ENCODE measurements at regions not wholly inside any gene's neighbourhood (a gene's known extent, or its start where the extent isn't known, plus 50 kb on each side); places are given as distances from the start of the nearest gene placed in this dataset.
"Not testable (repeated sequence)": the region's sequence is repeated elsewhere in the genome, so short reads cannot be mapped to it uniquely, and the experiment has no call there.

DNA sequence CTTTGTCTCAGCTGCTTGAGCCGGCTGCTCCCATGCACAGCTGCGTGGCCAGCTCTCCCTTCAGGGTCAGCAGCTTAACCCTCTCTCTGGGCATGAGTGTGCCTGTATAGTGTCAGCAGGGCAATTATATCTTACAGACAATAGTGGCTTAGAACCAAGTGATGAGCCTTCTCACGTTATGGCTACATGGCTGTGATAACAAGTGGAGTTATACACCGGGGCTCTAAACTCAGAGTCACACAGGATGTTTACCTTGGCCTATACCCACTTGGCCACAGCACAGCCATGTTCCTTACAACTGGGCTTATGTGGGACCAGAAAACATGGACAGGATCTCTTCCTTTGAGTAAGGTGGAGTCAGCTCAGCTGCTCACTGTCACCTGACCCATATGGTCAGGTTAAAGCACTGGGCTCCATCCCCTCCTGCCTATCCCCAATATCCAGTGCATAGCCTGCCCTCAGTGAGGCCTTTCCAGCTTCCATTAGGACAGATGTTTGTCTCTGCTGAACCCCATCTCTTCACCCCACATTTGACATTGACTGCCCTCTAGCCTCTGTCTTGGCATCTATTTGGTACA is 294.2 kb upstream of the NCKAP5 start:
- Histone ChIP-seq H3K27me3 (ENCODE audit: low read depth) (no peaks in the 10 kb centered on the region), H3K4me3 (no peak overlapping the region), H3K4me1 (no peaks in the 10 kb centered on the region), H3K9me3 (no peaks in the 10 kb centered on the region), H3K36me3 (replicated peaks) (no peaks in the 10 kb centered on the region)
- DNase-seq (ENCODE audit: low spot score in 2 of 2) = no peak
- in situ Hi-C loops (cut with MboI; ENCODE audit: low sequenced_read_pairs) = no loop called here

DNA sequence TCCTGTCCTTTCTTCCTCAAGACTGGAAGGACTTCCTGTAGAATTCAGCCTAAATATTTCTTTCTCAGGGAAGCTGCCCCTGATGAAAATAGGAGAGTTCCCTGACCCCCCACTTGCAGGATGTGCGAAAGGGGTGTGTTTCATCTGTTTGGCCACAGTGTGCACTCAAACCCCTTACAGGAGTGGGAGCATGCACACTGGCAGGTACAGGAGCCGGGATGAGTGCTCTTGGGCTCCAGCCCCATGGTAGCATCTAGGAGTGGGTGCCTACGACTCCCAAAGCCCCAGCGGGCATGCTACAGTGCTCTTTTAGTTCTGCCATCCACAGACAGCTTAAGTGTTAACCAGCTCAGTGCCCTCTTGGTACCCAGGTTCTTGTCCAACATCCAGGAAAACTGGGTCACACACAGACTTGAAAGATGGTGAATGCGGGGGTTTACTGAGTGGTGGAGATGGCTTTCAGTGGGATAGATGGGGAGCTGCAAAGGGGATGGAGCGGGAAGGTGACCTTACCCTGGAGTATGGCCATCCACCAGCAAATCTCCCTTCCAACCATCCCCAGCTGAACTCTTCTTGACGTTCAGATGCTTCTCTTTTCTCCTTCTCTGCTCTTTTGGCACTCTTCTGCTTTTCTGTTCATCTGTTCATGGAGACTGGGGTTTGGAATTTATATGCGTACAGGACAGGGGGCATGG is 295.0 kb upstream of the NCKAP5 start:
- Histone ChIP-seq H3K36me3 (replicated peaks) (no peaks in the 10 kb centered on the region), H3K9me3 (no peaks in the 10 kb centered on the region), H3K4me1 (no peaks in the 10 kb centered on the region), H3K4me3 (no peak overlapping the region), H3K27me3 (ENCODE audit: low read depth) (no peaks in the 10 kb centered on the region)
- in situ Hi-C loops (cut with MboI; ENCODE audit: low sequenced_read_pairs) = no loop called here
- DNase-seq (ENCODE audit: low spot score in 2 of 2) = no peak

GRCh38 chr2:133865141-133865540 is 296.9 kb upstream of the NCKAP5 start:
- no peaks in the 10 kb centered on the region for H3K36me3 ChIP-seq (replicated peaks)
- in situ Hi-C loops (cut with MboI; ENCODE audit: low sequenced_read_pairs) = no loop called here
- no peaks in the 10 kb centered on the region for H3K4me1 ChIP-seq
- H3K4me3 ChIP-seq = no peak overlapping the region
- no peak for DNase-seq (ENCODE audit: low spot score in 2 of 2)
- no peaks in the 10 kb centered on the region for H3K27me3 ChIP-seq (ENCODE audit: low read depth)
- H3K9me3 ChIP-seq = no peaks in the 10 kb centered on the region

DNA sequence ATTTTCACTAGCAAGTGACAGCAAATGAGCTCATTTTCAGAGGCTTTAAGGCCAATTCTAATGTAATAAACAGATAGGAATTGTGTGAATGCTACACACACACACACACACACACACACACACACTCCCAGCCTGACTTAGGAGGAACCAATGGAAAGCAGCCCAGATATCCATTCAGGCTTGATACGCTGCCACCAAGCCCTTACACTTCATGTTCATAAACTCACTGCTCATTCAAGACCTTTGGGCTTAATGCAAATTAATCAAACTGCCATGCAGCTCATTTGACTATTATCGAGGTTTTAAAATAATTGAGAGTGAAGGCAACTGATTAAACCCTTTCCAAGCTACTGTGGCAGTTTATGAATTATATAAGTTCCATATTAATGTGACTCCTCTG is 298.9 kb upstream of the NCKAP5 start:
- no peak for DNase-seq (ENCODE audit: low spot score in 2 of 2)
- H3K36me3 ChIP-seq (replicated peaks) = no peaks in the 10 kb centered on the region
- no peak overlapping the region for H3K4me3 ChIP-seq
- H3K4me1 ChIP-seq = no peaks in the 10 kb centered on the region
- H3K9me3 ChIP-seq = no peaks in the 10 kb centered on the region
- in situ Hi-C loops (cut with MboI; ENCODE audit: low sequenced_read_pairs) = no loop called here
- H3K27me3 ChIP-seq (ENCODE audit: low read depth) = no peaks in the 10 kb centered on the region

DNA sequence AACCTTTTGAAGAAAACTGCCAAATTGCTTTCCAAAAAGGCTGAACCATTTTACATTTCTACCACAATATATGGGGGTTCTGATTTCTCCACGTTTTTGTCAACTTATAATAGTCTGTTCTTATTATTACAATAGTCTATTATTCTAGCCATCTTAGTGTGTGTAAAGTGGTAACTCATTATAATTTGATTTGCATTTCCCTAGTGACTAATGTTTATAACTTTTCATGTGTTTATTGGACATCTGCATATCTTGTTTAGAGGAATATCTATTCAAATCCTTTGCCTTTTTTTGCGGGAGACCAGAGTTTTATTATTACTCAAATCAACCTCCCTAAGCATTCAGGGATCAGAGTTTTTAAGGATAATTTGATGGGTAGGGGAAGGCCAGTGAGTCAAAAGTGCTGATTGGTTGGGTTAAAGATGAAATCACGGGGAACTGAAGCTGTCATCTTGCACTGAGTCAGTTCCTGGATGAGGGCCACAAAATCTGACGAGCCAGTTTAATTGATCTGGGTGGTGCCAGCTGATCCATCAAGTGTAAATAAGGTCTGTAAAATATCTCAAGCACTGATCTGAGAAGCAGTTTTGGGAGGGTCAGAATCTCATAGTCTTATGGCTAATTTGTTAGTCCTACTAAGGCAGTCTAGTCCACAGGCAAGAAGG is 303.4 kb upstream of the NCKAP5 start:
- Histone ChIP-seq H3K36me3 (replicated peaks) (no peaks in the 10 kb centered on the region), H3K4me1 (no peaks in the 10 kb centered on the region), H3K4me3 (no peak overlapping the region), H3K9me3 (no peaks in the 10 kb centered on the region), H3K27me3 (ENCODE audit: low read depth) (peaks cover 12% of the 10 kb centered on the region)
- in situ Hi-C loops (cut with MboI; ENCODE audit: low sequenced_read_pairs) = no loop called here
- no peak for DNase-seq (ENCODE audit: low spot score in 2 of 2)

GRCh38 chr2:133878326-133878725 is 310.1 kb upstream of the NCKAP5 start:
- Histone ChIP-seq H3K27me3 (ENCODE audit: low read depth) (peaks cover 12% of the 10 kb centered on the region), H3K4me3 (no peak overlapping the region), H3K9me3 (no peaks in the 10 kb centered on the region), H3K4me1 (no peaks in the 10 kb centered on the region), H3K36me3 (replicated peaks) (no peaks in the 10 kb centered on the region)
- no peak for DNase-seq (ENCODE audit: low spot score in 2 of 2)
- in situ Hi-C loops (cut with MboI; ENCODE audit: low sequenced_read_pairs) = loop anchor here (25.0 kb wide), 1 partner anchor 534 kb away; no protein-coding TSS in a partner anchor

DNA sequence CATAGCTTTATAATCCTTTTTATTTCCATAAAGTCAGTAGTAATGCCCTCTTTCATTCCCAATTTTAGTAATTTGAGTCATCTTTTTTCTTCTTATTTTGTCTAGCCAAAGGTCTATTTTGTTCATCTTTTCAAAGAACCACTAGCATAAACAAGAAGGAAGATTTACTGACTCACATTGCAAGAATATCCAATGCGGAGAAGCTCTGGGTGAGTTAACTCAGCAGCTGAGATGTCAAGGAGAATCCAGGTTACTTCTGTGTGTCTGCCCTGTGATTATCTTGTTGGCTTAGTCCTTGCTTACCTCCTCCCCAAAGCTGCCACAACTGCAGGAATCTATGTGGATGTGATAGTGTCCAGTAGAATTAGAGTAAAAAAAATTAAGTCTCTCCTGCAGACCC is 311.4 kb upstream of the NCKAP5 start:
- no peak for DNase-seq (ENCODE audit: low spot score in 2 of 2)
- Histone ChIP-seq H3K9me3 (no peaks in the 10 kb centered on the region), H3K36me3 (replicated peaks) (no peaks in the 10 kb centered on the region), H3K4me1 (no peaks in the 10 kb centered on the region), H3K4me3 (no peak overlapping the region), H3K27me3 (ENCODE audit: low read depth) (peaks cover 4% of the 10 kb centered on the region; the same call in 1 of the 2 replicates)
- in situ Hi-C loops (cut with MboI; ENCODE audit: low sequenced_read_pairs) = loop anchor here (25.0 kb wide), 1 partner anchor 533 kb away; no protein-coding TSS in a partner anchor

- in situ Hi-C loops (cut with MboI; ENCODE audit: low sequenced_read_pairs) = loop anchor here (25.0 kb wide), 1 partner anchor 530 kb away; no protein-coding TSS in a partner anchor
- not testable (repeated sequence) for H3K27me3 ChIP-seq (ENCODE audit: low read depth); H3K4me3 ChIP-seq; H3K4me1 ChIP-seq; H3K9me3 ChIP-seq; DNase-seq (ENCODE audit: low spot score in 2 of 2); H3K36me3 ChIP-seq (replicated peaks)
These were observed 313.9 kb upstream of the NCKAP5 start for GRCh38 chr2:133882159-133882558.

- no peaks in the 10 kb centered on the region for H3K36me3 ChIP-seq (replicated peaks)
- H3K9me3 ChIP-seq = no peaks in the 10 kb centered on the region
- in situ Hi-C loops (cut with MboI; ENCODE audit: low sequenced_read_pairs) = loop anchor here (25.0 kb wide), 1 partner anchor 527 kb away; no protein-coding TSS in a partner anchor
- H3K27me3 ChIP-seq (ENCODE audit: low read depth) = no peaks in the 10 kb centered on the region
- H3K4me1 ChIP-seq = no peaks in the 10 kb centered on the region
- no peak overlapping the region for H3K4me3 ChIP-seq
- DNase-seq (ENCODE audit: low spot score in 2 of 2) = no peak
These were observed 316.6 kb upstream of the NCKAP5 start for GRCh38 chr2:133884739-133885381.

- no peaks in the 10 kb centered on the region for H3K27me3 ChIP-seq (ENCODE audit: low read depth)
- in situ Hi-C loops (cut with MboI; ENCODE audit: low sequenced_read_pairs) = loop anchor here (25.0 kb wide), 1 partner anchor 526 kb away; no protein-coding TSS in a partner anchor
These were observed 317.6 kb upstream of the NCKAP5 start for GRCh38 chr2:133885847-133886246.

GRCh38 chr2:133886735-133887675 is 318.7 kb upstream of the NCKAP5 start:
- H3K4me1 ChIP-seq = no peaks in the 10 kb centered on the region
- H3K36me3 ChIP-seq (replicated peaks) = no peaks in the 10 kb centered on the region
- no peaks in the 10 kb centered on the region for H3K9me3 ChIP-seq
- in situ Hi-C loops (cut with MboI; ENCODE audit: low sequenced_read_pairs) = loop anchor here (25.0 kb wide), 1 partner anchor 525 kb away; no protein-coding TSS in a partner anchor
- peak; percentile 56 to 73 for DNase-seq (ENCODE audit: low spot score in 2 of 2)
- no peak overlapping the region for H3K4me3 ChIP-seq
- H3K27me3 ChIP-seq (ENCODE audit: low read depth) = no peaks in the 10 kb centered on the region

More at GRCh38 chr2:133885847-133886246, 317.6 kb upstream of the NCKAP5 start:
- Histone ChIP-seq H3K36me3 (replicated peaks) (no peaks in the 10 kb centered on the region), H3K4me3 (no peak overlapping the region), H3K4me1 (no peaks in the 10 kb centered on the region), H3K9me3 (no peaks in the 10 kb centered on the region)
- no peak for DNase-seq (ENCODE audit: low spot score in 2 of 2)

DNA sequence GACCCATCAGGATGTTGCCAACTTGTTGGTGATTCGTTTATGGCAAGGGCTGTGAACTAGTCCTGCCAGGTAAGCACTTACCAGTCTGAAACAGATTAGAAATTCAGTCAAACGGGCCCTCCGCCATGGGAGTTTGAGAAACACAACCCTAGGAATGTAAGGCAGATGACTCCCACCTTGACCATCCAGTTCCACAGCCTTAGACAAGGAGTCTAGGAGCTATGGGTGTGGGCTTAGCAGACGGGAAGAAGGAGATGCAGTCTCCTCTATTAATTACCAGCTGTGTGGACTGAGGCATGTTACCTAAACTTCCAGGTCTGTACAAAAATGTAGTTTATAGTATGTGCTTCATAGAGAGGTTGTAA is 319.4 kb upstream of the NCKAP5 start:
- no peaks in the 10 kb centered on the region for H3K4me1 ChIP-seq
- no peak for DNase-seq (ENCODE audit: low spot score in 2 of 2)
- in situ Hi-C loops (cut with MboI; ENCODE audit: low sequenced_read_pairs) = loop anchor here (25.0 kb wide), 1 partner anchor 525 kb away; no protein-coding TSS in a partner anchor
- no peaks in the 10 kb centered on the region for H3K9me3 ChIP-seq
- H3K36me3 ChIP-seq (replicated peaks) = no peaks in the 10 kb centered on the region
- H3K4me3 ChIP-seq = no peak overlapping the region
- no peaks in the 10 kb centered on the region for H3K27me3 ChIP-seq (ENCODE audit: low read depth)

DNA sequence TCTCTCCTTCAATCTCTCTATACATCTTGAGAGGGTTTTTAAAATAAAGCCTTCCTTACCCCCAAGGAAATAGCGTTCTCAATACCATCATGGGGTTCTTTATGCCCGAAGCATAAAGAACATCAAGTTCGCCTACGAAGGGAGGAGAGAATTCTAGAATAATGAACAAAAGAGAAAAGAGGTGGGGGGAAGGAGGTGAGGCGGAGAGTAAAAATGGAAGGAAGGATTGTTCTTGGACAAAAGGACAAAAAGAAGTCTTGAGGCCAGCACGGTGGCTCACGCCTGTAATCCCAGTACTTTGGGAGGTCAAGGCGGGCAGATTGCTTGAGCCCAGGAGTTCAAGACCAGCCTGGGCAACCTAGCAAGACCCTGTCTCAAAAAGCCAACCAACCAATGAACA is 319.8 kb upstream of the NCKAP5 start:
- in situ Hi-C loops (cut with MboI; ENCODE audit: low sequenced_read_pairs) = loop anchor here (25.0 kb wide), 1 partner anchor 524 kb away; no protein-coding TSS in a partner anchor
- no peak for DNase-seq (ENCODE audit: low spot score in 2 of 2)
- Histone ChIP-seq H3K4me1 (no peaks in the 10 kb centered on the region), H3K36me3 (replicated peaks) (no peaks in the 10 kb centered on the region), H3K9me3 (no peaks in the 10 kb centered on the region), H3K4me3 (no peak overlapping the region), H3K27me3 (ENCODE audit: low read depth) (no peaks in the 10 kb centered on the region)
